SU-DHL-6 (cell line): ENCODE measurements at regions not wholly inside any gene's neighbourhood (a gene's known extent, or its start where the extent isn't known, plus 50 kb on each side); places are given as distances from the start of the nearest gene placed in this dataset.

ENCODE experiments used
- H2AFZ ChIP-seq: fragments of 200-600 bp; sonication (generic); 2 replicates; pipeline ENCODE4 v1.6.1; 2014; ENCODE audit warnings: low read depth, mild to moderate bottlenecking, moderate library complexity, mixed read lengths, antibody characterized with exemption, low read length; ENCODE audit not compliant: severe bottlenecking
- H3F3A ChIP-seq: fragments of 200-600 bp; shearing (Covaris generic); 2 replicates; pipeline ENCODE4 v1.6.0; 2016; ENCODE audit warnings: antibody characterized with exemption, mild to moderate bottlenecking; ENCODE audit not compliant: insufficient read depth
- H3K27ac ChIP-seq: fragments of 200-600 bp; sonication (generic); 2 replicates; pipeline ENCODE4 v1.5.1; 2016; ENCODE audit warnings: low read depth, mild to moderate bottlenecking, low read length, moderate library complexity, mixed read lengths
- H3K27me3 ChIP-seq: fragments of 200-600 bp; sonication (generic), shearing (Covaris generic); 2 replicates; pipeline ENCODE4 v1.6.0; 2014; ENCODE audit warnings: mild to moderate bottlenecking, low read length
- H3K36me3 ChIP-seq: fragments of 200-600 bp; sonication (generic); 2 replicates; pipeline ENCODE4 v1.6.1; 2014; ENCODE audit warnings: mild to moderate bottlenecking, low read length, mixed read lengths
- H3K4me2 ChIP-seq: fragments of 300-600, 200-600 bp; shearing (Covaris generic), sonication (generic); 2 replicates; pipeline ENCODE4 v1.6.0; 2014; ENCODE audit warnings: low read length, low read depth, mild to moderate bottlenecking; ENCODE audit not compliant: poor library complexity, severe bottlenecking
- H3K4me3 ChIP-seq: fragments of 200-600 bp; sonication (generic); 2 replicates; pipeline ENCODE4 v1.5.1; 2014; ENCODE audit warnings: antibody characterized with exemption, low read length, mild to moderate bottlenecking, mixed read lengths; ENCODE audit not compliant: insufficient read depth, poor library complexity, severe bottlenecking
- H3K79me2 ChIP-seq: fragments of 200-600 bp; sonication (generic); 2 replicates; pipeline ENCODE4 v1.6.1; 2014; ENCODE audit warnings: mild to moderate bottlenecking, low read length, moderate library complexity; ENCODE audit not compliant: insufficient read depth
- H3K9ac ChIP-seq: fragments of 200-600 bp; sonication (generic); 2 replicates; pipeline ENCODE4 v1.7.0; 2014; ENCODE audit warnings: mild to moderate bottlenecking, low read length
- H3K9me2 ChIP-seq: fragments of 200-600 bp; sonication (generic); replicated peaks from 2 replicates; pipeline ENCODE4 v1.6.1; 2014; ENCODE audit warnings: low read length; ENCODE audit not compliant: insufficient read depth
- H3K9me3 ChIP-seq: fragments of 200-600 bp; sonication (generic); 2 replicates; pipeline ENCODE4 v1.6.1; 2014; ENCODE audit warnings: low read length, mixed read lengths; ENCODE audit not compliant: insufficient read depth
- H4K20me1 ChIP-seq: fragments of 200-600 bp; sonication (generic); 2 replicates; pipeline ENCODE4 v1.6.1; 2014; ENCODE audit warnings: low read depth, mild to moderate bottlenecking, antibody characterized with exemption, low read length, moderate library complexity, mixed read lengths
- EZH2phosphoT487 ChIP-seq: fragments of 200-600 bp; sonication (generic), shearing (Covaris generic); conservative IDR thresholded peaks from 2 replicates; pipeline ENCODE4 v1.6.1; 2018; ENCODE audit warnings: mild to moderate bottlenecking, antibody characterized with exemption, low read length, moderate library complexity, mixed read lengths
- TF ChIP-seq, protein P1 (sequence below): fragments of 200-600 bp; sonication (generic); IDR thresholded peaks from one replicate; pipeline ENCODE4 v1.5.1; 2017; ENCODE audit warnings: antibody characterized with exemption, mild to moderate bottlenecking, low read length, moderate library complexity; ENCODE audit not compliant: insufficient read depth, poor library complexity, severe bottlenecking

DNA sequence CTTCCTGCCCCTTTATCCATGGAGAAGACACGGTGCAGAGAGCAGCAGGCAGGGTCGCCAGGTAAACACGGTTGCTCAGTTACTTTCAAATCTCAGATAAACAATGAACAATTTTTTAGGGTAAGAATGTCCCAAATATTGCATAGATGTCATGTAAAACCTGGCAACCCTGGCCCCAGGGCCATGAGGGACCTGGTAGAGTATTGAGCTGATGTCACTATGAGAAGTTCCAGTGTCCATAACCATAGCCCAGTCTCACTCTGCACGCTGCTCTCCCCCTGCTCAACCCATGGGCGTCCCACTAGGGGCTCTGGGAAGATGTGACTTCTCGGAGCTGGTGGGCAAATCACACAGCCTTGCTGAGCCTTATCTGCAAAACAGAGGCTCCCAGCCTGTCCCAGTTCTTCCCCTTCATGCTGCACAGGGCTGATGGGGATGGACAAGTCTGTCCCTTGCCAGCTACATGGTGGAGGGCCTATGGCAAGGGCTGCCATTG is 71.3 kb upstream of the TOP1 start:
- H2AFZ ChIP-seq = no peak overlapping the region
- no peak overlapping the region for H3K4me3 ChIP-seq
- no peaks in the 10 kb centered on the region for H3K9me2 ChIP-seq
- H3F3A ChIP-seq = no peaks in the 10 kb centered on the region
- H3K36me3 ChIP-seq = no peaks in the 10 kb centered on the region
- H3K79me2 ChIP-seq = no peaks in the 10 kb centered on the region
- no peak overlapping the region for H3K4me2 ChIP-seq
- no peaks in the 10 kb centered on the region for H3K27me3 ChIP-seq
- no peak overlapping the region for H3K9ac ChIP-seq
- no peak for TF ChIP-seq EZH2phosphoT487
- TF ChIP-seq, protein P1, sequence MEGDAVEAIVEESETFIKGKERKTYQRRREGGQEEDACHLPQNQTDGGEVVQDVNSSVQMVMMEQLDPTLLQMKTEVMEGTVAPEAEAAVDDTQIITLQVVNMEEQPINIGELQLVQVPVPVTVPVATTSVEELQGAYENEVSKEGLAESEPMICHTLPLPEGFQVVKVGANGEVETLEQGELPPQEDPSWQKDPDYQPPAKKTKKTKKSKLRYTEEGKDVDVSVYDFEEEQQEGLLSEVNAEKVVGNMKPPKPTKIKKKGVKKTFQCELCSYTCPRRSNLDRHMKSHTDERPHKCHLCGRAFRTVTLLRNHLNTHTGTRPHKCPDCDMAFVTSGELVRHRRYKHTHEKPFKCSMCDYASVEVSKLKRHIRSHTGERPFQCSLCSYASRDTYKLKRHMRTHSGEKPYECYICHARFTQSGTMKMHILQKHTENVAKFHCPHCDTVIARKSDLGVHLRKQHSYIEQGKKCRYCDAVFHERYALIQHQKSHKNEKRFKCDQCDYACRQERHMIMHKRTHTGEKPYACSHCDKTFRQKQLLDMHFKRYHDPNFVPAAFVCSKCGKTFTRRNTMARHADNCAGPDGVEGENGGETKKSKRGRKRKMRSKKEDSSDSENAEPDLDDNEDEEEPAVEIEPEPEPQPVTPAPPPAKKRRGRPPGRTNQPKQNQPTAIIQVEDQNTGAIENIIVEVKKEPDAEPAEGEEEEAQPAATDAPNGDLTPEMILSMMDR = no peak
- no peak overlapping the region for H3K27ac ChIP-seq
- H3K9me3 ChIP-seq = no peaks in the 10 kb centered on the region
- no peaks in the 10 kb centered on the region for H4K20me1 ChIP-seq

DNA sequence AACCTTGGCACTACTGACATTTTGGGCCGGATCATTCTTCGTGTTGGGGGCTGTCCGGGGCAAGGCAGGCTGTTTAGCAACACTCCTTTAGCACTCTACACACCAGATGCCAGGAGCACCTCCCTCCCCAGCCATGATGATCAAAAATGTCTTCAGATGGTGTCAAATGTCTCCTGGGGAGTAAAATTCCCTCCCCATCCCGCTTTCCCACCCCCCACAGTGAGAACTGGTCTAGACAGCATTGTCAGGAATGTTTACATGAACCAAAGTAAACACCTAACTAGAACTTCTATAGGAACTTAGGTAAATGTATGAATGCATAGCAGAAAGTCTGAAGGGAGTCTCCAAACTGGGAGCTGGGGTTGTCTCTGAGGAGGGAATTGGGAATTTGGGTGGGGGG is 70.0 kb upstream of the TOP1 start:
- no peaks in the 10 kb centered on the region for H3K9me2 ChIP-seq
- H3K36me3 ChIP-seq = no peaks in the 10 kb centered on the region
- H3K79me2 ChIP-seq = no peaks in the 10 kb centered on the region
- no peak overlapping the region for H3K4me2 ChIP-seq
- no peak overlapping the region for H3K4me3 ChIP-seq
- H3K9me3 ChIP-seq = no peaks in the 10 kb centered on the region
- no peak for TF ChIP-seq EZH2phosphoT487
- TF ChIP-seq, protein P1 = no peak
- no peaks in the 10 kb centered on the region for H3K27me3 ChIP-seq
- no peak overlapping the region for H3K27ac ChIP-seq
- no peak overlapping the region for H3K9ac ChIP-seq
- H3F3A ChIP-seq = no peaks in the 10 kb centered on the region
- no peak overlapping the region for H2AFZ ChIP-seq
- H4K20me1 ChIP-seq = no peaks in the 10 kb centered on the region

DNA sequence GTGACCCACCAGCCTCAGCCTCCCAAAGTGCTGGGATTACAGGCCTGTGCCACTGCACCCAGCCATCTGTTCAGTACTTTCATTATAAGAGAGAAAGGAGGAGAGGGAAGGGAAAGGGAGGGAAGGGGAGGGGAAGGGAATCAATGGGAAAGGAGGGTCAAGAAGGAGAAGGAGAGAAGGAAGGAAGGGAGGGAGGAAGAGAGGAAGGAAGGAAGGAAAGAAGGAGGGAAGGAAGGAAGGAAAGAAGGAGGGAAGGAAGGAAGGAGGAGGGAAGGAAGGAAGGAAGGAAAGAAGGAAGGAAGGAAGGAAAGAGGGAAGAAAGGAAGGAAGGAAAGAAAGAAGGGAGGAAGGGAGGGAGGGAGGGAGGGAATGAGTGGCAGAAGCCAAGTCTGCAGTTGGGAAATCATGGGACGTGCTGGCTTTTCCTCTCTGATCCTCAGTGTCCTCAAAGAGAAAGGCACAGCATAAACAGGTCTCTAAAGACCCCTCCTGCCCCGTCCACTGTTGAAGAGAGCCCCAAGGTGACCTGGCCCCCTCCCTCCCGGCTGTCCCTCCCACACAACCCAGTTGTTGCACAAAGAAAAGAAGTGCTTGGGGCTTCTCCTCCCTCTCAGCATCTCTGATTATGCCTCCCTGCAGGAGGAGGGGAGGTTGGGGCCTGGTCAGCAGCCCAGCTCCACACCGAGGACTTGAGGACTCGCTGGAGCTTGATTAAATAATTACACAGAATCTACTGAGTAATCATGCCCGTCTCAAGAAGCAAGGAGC is 69.1 kb upstream of the TOP1 start:
- Histone ChIP-seq H3K4me3 (no peak overlapping the region), H3K36me3 (no peaks in the 10 kb centered on the region), H3K9me2 (no peaks in the 10 kb centered on the region), H3F3A (no peaks in the 10 kb centered on the region), H3K9ac (no peak overlapping the region), H3K9me3 (no peaks in the 10 kb centered on the region), H3K27ac (no peak overlapping the region), H3K79me2 (no peaks in the 10 kb centered on the region), H2AFZ (no peak overlapping the region), H3K27me3 (no peaks in the 10 kb centered on the region), H4K20me1 (no peaks in the 10 kb centered on the region), H3K4me2 (no peak overlapping the region)
- TF ChIP-seq EZH2phosphoT487 = no peak
- TF ChIP-seq, protein P1 = no peak
